HEK293T (cell line): ENCODE measurements at regions not wholly inside any gene's neighbourhood (a gene's known extent, or its start where the extent isn't known, plus 50 kb on each side); places are given as distances from the start of the nearest gene placed in this dataset.

Experiments used
- BHLHE40 ChIP-seq: fragments of 450-650 bp; IDR thresholded peaks from 2 replicates; pipeline ENCODE4 v1.6.1; 2016; ENCODE audit warnings: mild to moderate bottlenecking, moderate library complexity, borderline replicate concordance
- ELF4 ChIP-seq: fragments of 450-650 bp; IDR thresholded peaks from 2 replicates; pipeline ENCODE4 v1.6.1; 2017; ENCODE audit warnings: antibody characterized with exemption
- FOXK2 ChIP-seq: fragments of 450-650 bp; IDR thresholded peaks from 2 replicates; pipeline ENCODE4 v1.6.1; 2016; ENCODE audit warnings: mild to moderate bottlenecking
- LEF1 ChIP-seq: fragments of 450-650 bp; IDR thresholded peaks from 2 replicates; pipeline ENCODE4 v1.6.1; 2017; ENCODE audit warnings: mild to moderate bottlenecking, borderline replicate concordance
- NFRKB ChIP-seq: fragments of 450-650 bp; IDR thresholded peaks from 2 replicates; pipeline ENCODE4 v1.6.1; 2016; ENCODE audit warnings: mild to moderate bottlenecking, moderate library complexity
- SP1 ChIP-seq: fragments of 450-650 bp; IDR thresholded peaks from 2 replicates; pipeline ENCODE4 v1.6.1; 2017
- SUZ12 ChIP-seq: fragments of 450-650 bp; IDR thresholded peaks from 2 replicates; pipeline ENCODE4 v1.6.1; 2016; ENCODE audit warnings: mild to moderate bottlenecking
- TARDBP ChIP-seq: fragments of 450-650 bp; IDR thresholded peaks from 2 replicates; pipeline ENCODE4 v1.6.1; 2016
- ZNF384 ChIP-seq: fragments of 450-650 bp; IDR thresholded peaks from 2 replicates; pipeline ENCODE4 v1.6.1; 2016

- TF ChIP-seq SP1 (no peak), SUZ12 (no peak), LEF1 (no peak), FOXK2 (no peak), TARDBP (no peak), ELF4 (no peak), ZNF384 (no peak), BHLHE40 (no peak), NFRKB (no peak)
Observed at GRCh38 chr4:143091862-143092261, 92.9 kb upstream of the USP38 start.
